Fibroblast of lung (primary cell): ENCODE measurements at regions not wholly inside any gene's neighbourhood (a gene's known extent, or its start where the extent isn't known, plus 50 kb on each side); places are given as distances from the start of the nearest gene placed in this dataset.

Source experiments
- DNase-seq, 2 donors: peaks; one replicate each; pipeline versions ENCODE4 v3.0.0 to v3.0.0-alpha.2; 2010; ENCODE audit warnings: low read depth in 2 of 2
- H2AFZ ChIP-seq: 2 replicates; pipeline ENCODE4 v1.5.1; 2012; ENCODE audit warnings: low read length, control low read depth, inconsistent platforms
- H3K27ac ChIP-seq: 2 replicates; pipeline ENCODE4 v1.5.1; 2011; ENCODE audit warnings: low read length, control low read depth; ENCODE audit not compliant: insufficient read depth
- H3K27me3 ChIP-seq: 2 replicates; pipeline ENCODE4 v1.5.1; 2011; ENCODE audit warnings: mild to moderate bottlenecking, low read length; ENCODE audit not compliant: control insufficient read depth, insufficient read depth
- H3K36me3 ChIP-seq: 2 replicates; pipeline ENCODE4 v1.5.1; 2011; ENCODE audit warnings: low read length; ENCODE audit not compliant: control insufficient read depth, insufficient read depth
- H3K4me1 ChIP-seq: 2 replicates; pipeline ENCODE4 v1.5.1; 2011; ENCODE audit warnings: low read length; ENCODE audit not compliant: control insufficient read depth, insufficient read depth; ENCODE audit errors: extremely low read depth
- H3K4me2 ChIP-seq: 2 replicates; pipeline ENCODE4 v1.5.1; 2011; ENCODE audit warnings: low read length, control low read depth; ENCODE audit not compliant: insufficient read depth; ENCODE audit errors: extremely low read depth
- H3K4me3 ChIP-seq, 4 experiments: fragments of 200-600 bp in 1 of 4; sonication (generic) in 1 of 4; replicated peaks in 1 of 4; 2 replicates each; pipeline ENCODE4 v1.5.1; 2011 to 2016; ENCODE audit warnings: low read length in 4 of 4, low read depth in 3 of 4, mild to moderate bottlenecking in 3 of 4, control low read depth in 2 of 4, inconsistent platforms in 1 of 4, mixed read lengths in 1 of 4; ENCODE audit not compliant: insufficient read depth in 1 of 4; ENCODE audit errors: control extremely low read depth in 1 of 4
- H3K79me2 ChIP-seq: 2 replicates; pipeline ENCODE4 v1.5.1; 2012; ENCODE audit warnings: mild to moderate bottlenecking, low read length, inconsistent platforms; ENCODE audit not compliant: control insufficient read depth, insufficient read depth
- H3K9ac ChIP-seq: 2 replicates; pipeline ENCODE4 v1.5.1; 2011; ENCODE audit warnings: mild to moderate bottlenecking, low read length, control low read depth; ENCODE audit not compliant: insufficient read depth
- H3K9me3 ChIP-seq: 2 replicates; pipeline ENCODE4 v1.5.1; 2012; ENCODE audit warnings: low read depth, low read length; ENCODE audit not compliant: control insufficient read depth, insufficient read depth
- H4K20me1 ChIP-seq: 2 replicates; pipeline ENCODE4 v1.5.1; 2011; ENCODE audit warnings: low read length; ENCODE audit not compliant: control insufficient read depth, insufficient read depth; ENCODE audit errors: extremely low read depth
- EZH2 ChIP-seq: IDR thresholded peaks from 2 replicates; pipeline ENCODE4 v1.5.1; 2012; ENCODE audit warnings: low read length, control low read depth, mild to moderate bottlenecking; ENCODE audit errors: missing control alignments
- TF ChIP-seq, protein P1 (sequence below), 2 donors: IDR thresholded peaks in 1 of 2; conservative IDR thresholded peaks in 1 of 2; 1 replicate in 1 of 2; 2 replicates in 1 of 2; pipeline ENCODE4 v1.5.1; 2011 to 2012; ENCODE audit warnings: low read length in 2 of 2, control low read depth in 1 of 2, inconsistent platforms in 1 of 2, low read depth in 1 of 2, mild to moderate bottlenecking in 1 of 2

DNA sequence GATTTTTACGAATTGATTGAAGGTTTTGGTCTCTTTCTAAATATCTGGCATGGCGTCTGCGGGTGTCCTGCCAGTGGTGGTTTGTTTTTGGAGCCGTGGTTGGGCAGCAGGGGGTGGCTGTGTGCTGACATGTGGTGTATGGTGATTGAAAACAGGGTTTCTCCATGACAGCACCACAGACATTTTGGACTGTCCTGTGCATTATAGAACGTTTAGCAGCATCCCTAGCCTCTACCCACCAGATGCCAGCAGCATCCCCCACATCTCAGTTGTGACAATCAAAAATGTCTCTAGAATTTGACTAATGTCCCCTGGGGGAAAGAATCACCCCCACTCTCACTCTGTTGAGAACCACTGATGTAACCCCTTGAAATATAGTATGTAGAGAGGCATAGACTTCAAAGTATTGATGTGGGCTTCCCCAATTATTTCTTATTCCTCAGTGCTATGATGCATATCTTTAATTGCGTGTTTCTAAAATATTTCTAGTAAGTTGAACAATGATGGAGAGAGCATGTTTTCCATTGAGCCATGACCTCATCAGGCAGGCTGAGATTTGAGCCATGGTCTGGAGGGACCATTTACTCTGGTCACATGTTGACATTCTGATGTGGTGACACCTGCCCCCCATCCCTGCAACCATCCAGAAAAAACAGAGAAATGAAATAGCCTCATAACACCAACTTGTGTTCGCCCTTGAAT is 77.4 kb upstream of the MID1 start:
- Histone ChIP-seq H3K27me3 (no peaks in the 10 kb centered on the region), H4K20me1 (no peaks in the 10 kb centered on the region), H3K4me2 (no peak overlapping the region), H3K36me3 (no peaks in the 10 kb centered on the region), H3K79me2 (no peaks in the 10 kb centered on the region), H3K27ac (no peak overlapping the region), H2AFZ (no peak overlapping the region), H3K9me3 (no peaks in the 10 kb centered on the region), H3K4me1 (no peaks in the 10 kb centered on the region), H3K9ac (no peak overlapping the region), H3K4me3 (no peak overlapping the region)
- TF ChIP-seq, protein P1, sequence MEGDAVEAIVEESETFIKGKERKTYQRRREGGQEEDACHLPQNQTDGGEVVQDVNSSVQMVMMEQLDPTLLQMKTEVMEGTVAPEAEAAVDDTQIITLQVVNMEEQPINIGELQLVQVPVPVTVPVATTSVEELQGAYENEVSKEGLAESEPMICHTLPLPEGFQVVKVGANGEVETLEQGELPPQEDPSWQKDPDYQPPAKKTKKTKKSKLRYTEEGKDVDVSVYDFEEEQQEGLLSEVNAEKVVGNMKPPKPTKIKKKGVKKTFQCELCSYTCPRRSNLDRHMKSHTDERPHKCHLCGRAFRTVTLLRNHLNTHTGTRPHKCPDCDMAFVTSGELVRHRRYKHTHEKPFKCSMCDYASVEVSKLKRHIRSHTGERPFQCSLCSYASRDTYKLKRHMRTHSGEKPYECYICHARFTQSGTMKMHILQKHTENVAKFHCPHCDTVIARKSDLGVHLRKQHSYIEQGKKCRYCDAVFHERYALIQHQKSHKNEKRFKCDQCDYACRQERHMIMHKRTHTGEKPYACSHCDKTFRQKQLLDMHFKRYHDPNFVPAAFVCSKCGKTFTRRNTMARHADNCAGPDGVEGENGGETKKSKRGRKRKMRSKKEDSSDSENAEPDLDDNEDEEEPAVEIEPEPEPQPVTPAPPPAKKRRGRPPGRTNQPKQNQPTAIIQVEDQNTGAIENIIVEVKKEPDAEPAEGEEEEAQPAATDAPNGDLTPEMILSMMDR (conservative IDR thresholded peaks at IDR 0.05 in 1 of 2, IDR thresholded peaks at IDR 0.05 in 1 of 2; ENCODE audit: low read depth in 1 of 2, low read length in 2 of 2) = no peak
- no peak for TF ChIP-seq EZH2
- no peak for DNase-seq

DNA sequence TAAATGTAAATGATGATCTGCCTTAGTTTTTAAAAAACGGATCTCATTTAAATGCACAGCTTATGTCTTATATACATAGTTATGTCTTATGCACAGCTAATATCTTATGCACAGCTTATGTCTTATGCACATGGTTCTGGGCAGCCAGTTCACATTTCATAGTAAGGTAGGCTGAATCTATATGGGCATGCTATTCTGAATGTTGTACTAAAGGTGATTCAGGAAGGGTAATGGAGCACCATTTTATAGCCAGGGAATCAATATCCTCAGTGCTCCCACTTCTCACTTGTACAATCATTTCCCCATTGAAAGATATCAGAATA is 77.9 kb upstream of the MID1 start:
- no peak for DNase-seq
- no peak overlapping the region for H3K4me2 ChIP-seq
- no peaks in the 10 kb centered on the region for H3K4me1 ChIP-seq
- TF ChIP-seq, protein P1 (conservative IDR thresholded peaks at IDR 0.05 in 1 of 2, IDR thresholded peaks at IDR 0.05 in 1 of 2; ENCODE audit: low read depth in 1 of 2, low read length in 2 of 2) = no peak
- no peak for TF ChIP-seq EZH2
- no peak overlapping the region for H3K27ac ChIP-seq
- H3K9me3 ChIP-seq = no peaks in the 10 kb centered on the region
- H2AFZ ChIP-seq = no peak overlapping the region
- H4K20me1 ChIP-seq = no peaks in the 10 kb centered on the region
- no peaks in the 10 kb centered on the region for H3K79me2 ChIP-seq
- no peaks in the 10 kb centered on the region for H3K27me3 ChIP-seq
- H3K9ac ChIP-seq = no peak overlapping the region
- H3K4me3 ChIP-seq = no peak overlapping the region
- no peaks in the 10 kb centered on the region for H3K36me3 ChIP-seq

GRCh38 chrX:10702031-10702430 is 81.6 kb upstream of the MID1 start:
- no peak overlapping the region for H3K27ac ChIP-seq
- H3K9me3 ChIP-seq = no peaks in the 10 kb centered on the region
- H3K4me3 ChIP-seq = no peak overlapping the region
- peak in 1 of 2 donors; percentile 12 for DNase-seq
- H3K4me2 ChIP-seq = no peak overlapping the region
- H3K9ac ChIP-seq = no peak overlapping the region
- H3K79me2 ChIP-seq = no peaks in the 10 kb centered on the region
- no peaks in the 10 kb centered on the region for H3K27me3 ChIP-seq
- H3K4me1 ChIP-seq = no peaks in the 10 kb centered on the region
- H2AFZ ChIP-seq = no peak overlapping the region
- no peaks in the 10 kb centered on the region for H3K36me3 ChIP-seq
- H4K20me1 ChIP-seq = no peaks in the 10 kb centered on the region
- TF ChIP-seq, protein P1 (conservative IDR thresholded peaks at IDR 0.05 in 1 of 2, IDR thresholded peaks at IDR 0.05 in 1 of 2; ENCODE audit: low read depth in 1 of 2, low read length in 2 of 2) = no peak
- no peak for TF ChIP-seq EZH2
